HepG2 (cell line): ENCODE measurements at regions not wholly inside any gene's neighbourhood (a gene's known extent, or its start where the extent isn't known, plus 50 kb on each side); places are given as distances from the start of the nearest gene placed in this dataset.

Source experiments
- ATAC-seq: fragments of 200-7000 bp; cut with Tn5 transposase; 3 replicates; pipeline ENCODE4 v1.9.1; 2020; ENCODE audit warnings: mild to moderate bottlenecking, moderate library complexity
- BruUV-seq: library from RNA; stranded (reverse); fragments of 400-500 nt; replicated peaks from 2 replicates; lab custom pipeline; 2021; lab: Mats Ljungman, UMichigan
- CTCF ChIA-PET: fragments of 300-600 bp; formaldehyde crosslinking; extraction: SDS; loops from one replicate; lab custom pipeline; 2021; ENCODE audit warnings: low total read pairs, inconsistent platforms, low intra/inter-chr PET ratio; lab: Yijun Ruan, JAX
- POLR2A ChIA-PET: fragments of 350-600 bp; sonication (Branson Sonifier 250); formaldehyde crosslinking; loops from one replicate; lab custom pipeline; 2020; ENCODE audit warnings: antibody characterized with exemption, inconsistent platforms; lab: Yijun Ruan, JAX
- DNase-seq: peaks from one replicate; pipeline ENCODE4 v3.0.0-alpha.2; 2015; ENCODE audit warnings: low spot score
- FAIRE-seq: peaks from 3 replicates; lab custom pipeline; 2011; peaks lifted over from hg19 to GRCh38; lab: Jason Lieb, UNC
- H2AFZ ChIP-seq: one replicate; pipeline ENCODE4 v1.6.1; 2011; ENCODE audit warnings: low read length, inconsistent platforms
- H3K27ac ChIP-seq: fragments of 300-600 bp; 3 replicates; pipeline ENCODE4 v1.8.0; 2011; ENCODE audit warnings: mixed run types, mild to moderate bottlenecking, mixed read lengths, low read length, inconsistent platforms; ENCODE audit not compliant: insufficient read depth; ENCODE audit errors: extremely low read length
- H3K27me3 ChIP-seq, 2 experiments: fragments of 200-600 bp in 1 of 2; 2 replicates in 1 of 2; 3 replicates in 1 of 2; pipeline versions ENCODE4 v1.6.0 to v1.8.0; 2011; ENCODE audit warnings: low read length in 2 of 2, mild to moderate bottlenecking in 2 of 2, moderate library complexity in 2 of 2, inconsistent platforms in 1 of 2; ENCODE audit not compliant: insufficient read depth in 2 of 2, control insufficient read depth in 1 of 2
- H3K36me3 ChIP-seq, 2 experiments: fragments of 200-600 bp in 1 of 2; replicated peaks in 1 of 2; 2 replicates in 1 of 2; 3 replicates in 1 of 2; pipeline versions ENCODE4 v1.5.1 to v1.8.0; 2011; ENCODE audit warnings: low read length in 2 of 2, inconsistent platforms in 1 of 2; ENCODE audit not compliant: insufficient read depth in 2 of 2, control insufficient read depth in 1 of 2
- H3K4me1 ChIP-seq: 2 replicates; pipeline ENCODE4 v1.5.1; 2012; ENCODE audit warnings: low read length, inconsistent platforms; ENCODE audit not compliant: insufficient read depth
- H3K4me2 ChIP-seq: 2 replicates; pipeline ENCODE4 v1.6.0; 2011; ENCODE audit warnings: low read depth, low read length, inconsistent platforms
- H3K4me3 ChIP-seq, 3 experiments: fragments of 200-600 bp in 1 of 3; sonication (generic), shearing (Covaris generic) in 1 of 3; replicated peaks in 1 of 3; 2 replicates each; pipeline ENCODE4 v1.5.1; 2011 to 2016; ENCODE audit warnings: low read length in 3 of 3, inconsistent platforms in 2 of 3, low read depth in 2 of 3, mild to moderate bottlenecking in 2 of 3, control low read depth in 1 of 3, mixed read lengths in 1 of 3; ENCODE audit not compliant: insufficient read depth in 1 of 3
- H3K79me2 ChIP-seq: one replicate; pipeline ENCODE4 v1.6.1; 2011; ENCODE audit warnings: low read length, inconsistent platforms; ENCODE audit not compliant: insufficient read depth
- H3K9ac ChIP-seq: 2 replicates; pipeline ENCODE4 v1.6.0; 2011; ENCODE audit warnings: mild to moderate bottlenecking, low read depth, low read length, inconsistent platforms; ENCODE audit not compliant: insufficient read depth
- H3K9me3 ChIP-seq: 2 replicates; pipeline ENCODE4 v1.5.1; 2012; ENCODE audit warnings: mild to moderate bottlenecking, low read length
- H4K20me1 ChIP-seq: 2 replicates; pipeline ENCODE4 v1.6.0; 2011; ENCODE audit warnings: inconsistent platforms, mild to moderate bottlenecking, low read length, moderate library complexity; ENCODE audit not compliant: insufficient read depth
- CREM ChIP-seq, 2 experiments: sonication (generic) in 1 of 2; formaldehyde crosslinking in 1 of 2; IDR thresholded peaks; 2 replicates each; pipeline versions ENCODE4 v1.4.0 to v1.6.1; 2016 to 2020; ENCODE audit warnings: antibody characterized with exemption in 1 of 2, mild to moderate bottlenecking in 1 of 2, missing genetic modification reagents in 1 of 2
- KLF6 ChIP-seq: IDR thresholded peaks from 2 replicates; pipeline ENCODE4 v1.8.0; 2016; ENCODE audit warnings: missing biosample characterization, missing genetic modification reagents
- MAFK ChIP-seq, 2 experiments: IDR thresholded peaks in 1 of 2; conservative IDR thresholded peaks in 1 of 2; 2 replicates each; pipeline ENCODE4 v1.6.1; 2011; ENCODE audit warnings: improper control_type of control experiment in 2 of 2, low read length in 2 of 2
- POLR2G ChIP-seq: fragments of 200-400 bp; formaldehyde crosslinking; IDR thresholded peaks from 2 replicates; pipeline ENCODE4 v1.6.1; 2018; ENCODE audit warnings: mild to moderate bottlenecking, low read depth, low read length, moderate library complexity
- TMF1 ChIP-seq: sonication (generic); formaldehyde crosslinking; IDR thresholded peaks from 2 replicates; pipeline ENCODE4 v1.8.1; 2022; ENCODE audit warnings: low read depth, missing genetic modification reagents
- ZBTB49 ChIP-seq: sonication (generic); formaldehyde crosslinking; IDR thresholded peaks from 2 replicates; pipeline ENCODE4 v1.4.0; 2020; ENCODE audit warnings: missing genetic modification reagents, borderline replicate concordance
- ZNF337 ChIP-seq: sonication (generic); formaldehyde crosslinking; IDR thresholded peaks from 2 replicates; pipeline ENCODE4 v1.5.1; 2020; ENCODE audit warnings: missing genetic modification reagents, low read depth, mild to moderate bottlenecking, borderline replicate concordance
- ZNF354B ChIP-seq: sonication (generic); formaldehyde crosslinking; IDR thresholded peaks from 2 replicates; pipeline ENCODE4 v1.8.0; 2022; ENCODE audit warnings: mild to moderate bottlenecking, missing genetic modification reagents
- ZNF496 ChIP-seq: sonication (generic); formaldehyde crosslinking; IDR thresholded peaks from 2 replicates; pipeline ENCODE4 v1.8.1; 2023; ENCODE audit warnings: mild to moderate bottlenecking, moderate library complexity, missing genetic modification reagents; ENCODE audit not compliant: insufficient replicate concordance
- ZNF598 ChIP-seq: sonication (generic); formaldehyde crosslinking; IDR thresholded peaks from 2 replicates; pipeline ENCODE4 v1.5.1; 2020; ENCODE audit warnings: mild to moderate bottlenecking, missing genetic modification reagents, borderline replicate concordance
- WGBS: methylation state at CpG from one replicate; pipeline ENCODE4 v1.1.6; 2017; ENCODE audit warnings: low lambda C conversion rate; 5-methylcytosine and 5-hydroxymethylcytosine counted together
- in situ Hi-C: cut with HindIII; loops from 2 replicates; pipeline ENCODE4 v1.10.0; 2017; ENCODE audit warnings: low pct_unique_long_range_greater_than_20kb; ENCODE audit not compliant: extremely low pct_ligation_motif_present
- intact Hi-C: fragments of 100-400 bp; cut with micrococcal nuclease; formaldehyde crosslinking; loops from one replicate; pipeline ENCODE4 v1.10.0; 2022; ENCODE audit not compliant: unreplicated experiment

- BruUV-seq, result no TSS peak
- ATAC-seq (no peak), DNase-seq (no peak), FAIRE-seq (no peak)
- intact Hi-C loops (no loop called here), in situ Hi-C loops (no loop called here)
- Histone ChIP-seq H2AFZ (no peak overlapping the region), H3K4me1 (no peaks in the 10 kb centered on the region), H3K27me3 (peaks cover 5 to 44% of the 10 kb centered on the region in 2 experiments; a peak in 4 of 5 replicates), H3K4me3 (no peak overlapping the region), H4K20me1 (no peaks in the 10 kb centered on the region), H3K4me2 (no peak overlapping the region), H3K79me2 (no peaks in the 10 kb centered on the region), H3K9ac (no peak overlapping the region), H3K27ac (no peak overlapping the region), H3K9me3 (peaks cover 5% of the 10 kb centered on the region; the same call in 1 of the 2 replicates), H3K36me3 (no peaks in the 10 kb centered on the region)
- POLR2A ChIA-PET, result no interaction called here
- WGBS, result 23% methylated on average over 4 of the region's 4 CpGs
- CTCF ChIA-PET, result no interaction called here
- TF ChIP-seq ZBTB49 (CRISPR knock-in tag) (no peak), TMF1 (CRISPR knock-in tag) (no peak), ZNF337 (CRISPR knock-in tag) (no peak), KLF6 (CRISPR knock-in tag) (no peak), POLR2G (no peak), MAFK (conservative IDR thresholded peaks at IDR 0.05 in 1 of 2, IDR thresholded peaks at IDR 0.05 in 1 of 2; ENCODE audit: low read length in 2 of 2) (no peak), CREM (IDR thresholded peaks at IDR 0.05) (no peak), CREM (CRISPR knock-in tag; IDR thresholded peaks at IDR 0.05) (no peak), ZNF598 (CRISPR knock-in tag) (no peak), ZNF496 (CRISPR knock-in tag) (no peak), ZNF354B (CRISPR knock-in tag) (no peak)
These were observed 162.6 kb upstream of the TWIST2 start for GRCh38 chr2:238685327-238685709.
